Mesendoderm (in vitro differentiated cells): ENCODE measurements at regions not wholly inside any gene's neighbourhood (a gene's known extent, or its start where the extent isn't known, plus 50 kb on each side); places are given as distances from the start of the nearest gene placed in this dataset.
A peak's percentile ranks its signal among the peaks of the same experiment; 100 is the strongest.
"Not testable (repeated sequence)": the region's sequence is repeated elsewhere in the genome, so short reads cannot be mapped to it uniquely, and the experiment has no call there.

Experiments
- DNase-seq: peaks from one replicate; pipeline ENCODE4 v3.0.0; 2013
- H2AK5ac ChIP-seq: 2 replicates; pipeline ENCODE4 v1.6.1; 2013; ENCODE audit warnings: low read length, inconsistent platforms
- H2BK120ac ChIP-seq: 2 replicates; pipeline ENCODE4 v1.6.1; 2013; ENCODE audit warnings: low read depth, mild to moderate bottlenecking, low read length, moderate library complexity, mixed read lengths
- H2BK15ac ChIP-seq: replicated peaks from 2 replicates; pipeline ENCODE4 v1.6.1; 2013; ENCODE audit warnings: low read depth, mild to moderate bottlenecking, moderate library complexity
- H2BK5ac ChIP-seq: 2 replicates; pipeline ENCODE4 v1.6.1; 2013; ENCODE audit warnings: low read length, inconsistent platforms
- H3K18ac ChIP-seq: 2 replicates; pipeline ENCODE4 v1.6.1; 2013; ENCODE audit warnings: mild to moderate bottlenecking, low read length, mixed read lengths
- H3K23ac ChIP-seq: one replicate; pipeline ENCODE4 v1.6.1; 2013; ENCODE audit warnings: low read length
- H3K27ac ChIP-seq: 2 replicates; pipeline ENCODE4 v1.5.1; 2013; ENCODE audit warnings: low read depth, mild to moderate bottlenecking, inconsistent platforms, low read length, moderate library complexity
- H3K27me3 ChIP-seq: 2 replicates; pipeline ENCODE4 v1.6.1; 2013; ENCODE audit warnings: low read length, control low read depth, mild to moderate bottlenecking, inconsistent platforms; ENCODE audit not compliant: insufficient read depth, poor library complexity
- H3K36me3 ChIP-seq: 2 replicates; pipeline ENCODE4 v1.6.1; 2013; ENCODE audit warnings: low read length, inconsistent platforms; ENCODE audit not compliant: control insufficient read depth, insufficient read depth
- H3K4ac ChIP-seq: one replicate; pipeline ENCODE4 v1.6.1; 2013; ENCODE audit warnings: low read depth, mild to moderate bottlenecking, low read length, moderate library complexity
- H3K4me1 ChIP-seq: 2 replicates; pipeline ENCODE4 v1.6.1; 2013; ENCODE audit warnings: low read depth, low read length, inconsistent platforms; ENCODE audit not compliant: control insufficient read depth
- H3K4me2 ChIP-seq: 2 replicates; pipeline ENCODE4 v1.6.1; 2013; ENCODE audit warnings: low read length
- H3K4me3 ChIP-seq: 2 replicates; pipeline ENCODE4 v1.5.1; 2013; ENCODE audit warnings: mild to moderate bottlenecking, low read length
- H3K56ac ChIP-seq: one replicate; pipeline ENCODE4 v1.6.1; 2013; ENCODE audit warnings: low read length
- H3K79me1 ChIP-seq: 2 replicates; pipeline ENCODE4 v1.6.1; 2013; ENCODE audit warnings: low read length, inconsistent platforms
- H3K79me2 ChIP-seq: 2 replicates; pipeline ENCODE4 v1.6.1; 2013; ENCODE audit warnings: mild to moderate bottlenecking, low read length; ENCODE audit not compliant: control insufficient read depth, insufficient read depth
- H3K9ac ChIP-seq: 2 replicates; pipeline ENCODE4 v1.6.1; 2013; ENCODE audit warnings: low read length, inconsistent platforms
- H4K5ac ChIP-seq: one replicate; pipeline ENCODE4 v1.6.1; 2013; ENCODE audit warnings: low read length
- H4K8ac ChIP-seq: one replicate; pipeline ENCODE4 v1.6.1; 2013; ENCODE audit warnings: low read depth, mild to moderate bottlenecking, control low read depth, low read length, moderate library complexity
- WGBS: extraction: QIAGEN DNeasy Blood & Tissue Kit; methylation state at CpG from one replicate; pipeline ENCODE4 v1.1.7; 2013; ENCODE audit warnings: low lambda C conversion rate, missing lambda C conversion rate; ENCODE audit not compliant: insufficient coverage; ENCODE audit errors: extremely low coverage; 5-methylcytosine and 5-hydroxymethylcytosine counted together

- H3K79me2 ChIP-seq = no peaks in the 10 kb centered on the region
- no peak overlapping the region for H3K18ac ChIP-seq
- H2AK5ac ChIP-seq = no peak overlapping the region
- no CpG with 5 or more reads among the region's 1 CpG for WGBS
- H2BK5ac ChIP-seq = no peak overlapping the region
- H3K56ac ChIP-seq = no peak overlapping the region
- H3K27me3 ChIP-seq = no peaks in the 10 kb centered on the region
- H2BK15ac ChIP-seq = no peak overlapping the region
- H4K5ac ChIP-seq = no peak overlapping the region
- no peaks in the 10 kb centered on the region for H3K79me1 ChIP-seq
- H3K27ac ChIP-seq = no peak overlapping the region
- H3K4me1 ChIP-seq = no peaks in the 10 kb centered on the region
- H3K36me3 ChIP-seq = no peaks in the 10 kb centered on the region
- no peak overlapping the region for H3K23ac ChIP-seq
- no peak overlapping the region for H2BK120ac ChIP-seq
- H3K4me2 ChIP-seq = no peak overlapping the region
- H4K8ac ChIP-seq = no peak overlapping the region
- H3K9ac ChIP-seq = no peak overlapping the region
- no peak overlapping the region for H3K4ac ChIP-seq
- DNase-seq = no peak
- no peak overlapping the region for H3K4me3 ChIP-seq
Measured at GRCh38 chr5:16987776-16988175, 51.7 kb upstream of the MYO10 start.

- not testable (repeated sequence) for H4K5ac ChIP-seq, H2BK120ac ChIP-seq
- no CpG with 5 or more reads among the region's 43 CpGs for WGBS
Measured at GRCh38 chr5:16990817-16991520, 54.9 kb upstream of the MYO10 start.

GRCh38 chr5:16992006-16992405, 55.9 kb upstream of the MYO10 start:
- H3K23ac ChIP-seq = no peak overlapping the region
- DNase-seq = no peak
- no peak overlapping the region for H3K18ac ChIP-seq
- H4K8ac ChIP-seq = no peak overlapping the region
- no peaks in the 10 kb centered on the region for H3K79me2 ChIP-seq
- no peak overlapping the region for H2BK5ac ChIP-seq
- H3K36me3 ChIP-seq = no peaks in the 10 kb centered on the region
- H3K79me1 ChIP-seq = no peaks in the 10 kb centered on the region
- no peak overlapping the region for H3K4me2 ChIP-seq
- no peaks in the 10 kb centered on the region for H3K27me3 ChIP-seq
- H2AK5ac ChIP-seq = no peak overlapping the region
- no peak overlapping the region for H3K56ac ChIP-seq
- WGBS = no CpG with 5 or more reads among the region's 2 CpGs
- no peak overlapping the region for H2BK15ac ChIP-seq
- H4K5ac ChIP-seq = no peak overlapping the region
- H3K4me1 ChIP-seq = no peaks in the 10 kb centered on the region
- H2BK120ac ChIP-seq = no peak overlapping the region
- H3K27ac ChIP-seq = no peak overlapping the region
- no peak overlapping the region for H3K9ac ChIP-seq
- no peak overlapping the region for H3K4me3 ChIP-seq
- H3K4ac ChIP-seq = no peak overlapping the region

More at GRCh38 chr5:16990817-16991520, 54.9 kb upstream of the MYO10 start:
- not testable (repeated sequence) for DNase-seq, H3K4me1 ChIP-seq, H3K23ac ChIP-seq, H3K27me3 ChIP-seq, H3K79me1 ChIP-seq, H3K79me2 ChIP-seq, H3K4me3 ChIP-seq, H3K9ac ChIP-seq, H3K18ac ChIP-seq, H3K27ac ChIP-seq, H3K4ac ChIP-seq, H2BK15ac ChIP-seq, H3K4me2 ChIP-seq, H3K56ac ChIP-seq, H3K36me3 ChIP-seq, H4K8ac ChIP-seq, H2AK5ac ChIP-seq, H2BK5ac ChIP-seq

GRCh38 chr5:16992444-16992843, 56.4 kb upstream of the MYO10 start:
- H3K18ac ChIP-seq = no peak overlapping the region
- H3K23ac ChIP-seq = no peak overlapping the region
- H2AK5ac ChIP-seq = no peak overlapping the region
- no peaks in the 10 kb centered on the region for H3K79me1 ChIP-seq
- H3K4me3 ChIP-seq = no peak overlapping the region
- no peak overlapping the region for H3K9ac ChIP-seq
- no peaks in the 10 kb centered on the region for H3K27me3 ChIP-seq
- H2BK15ac ChIP-seq = no peak overlapping the region
- H4K5ac ChIP-seq = no peak overlapping the region
- H3K56ac ChIP-seq = no peak overlapping the region
- no peak overlapping the region for H2BK5ac ChIP-seq
- H3K4ac ChIP-seq = no peak overlapping the region
- DNase-seq = no peak
- no peak overlapping the region for H4K8ac ChIP-seq
- no peaks in the 10 kb centered on the region for H3K79me2 ChIP-seq
- no peak overlapping the region for H3K4me2 ChIP-seq
- no CpG with 5 or more reads among the region's 5 CpGs for WGBS
- H3K27ac ChIP-seq = no peak overlapping the region
- no peak overlapping the region for H2BK120ac ChIP-seq
- no peaks in the 10 kb centered on the region for H3K36me3 ChIP-seq
- H3K4me1 ChIP-seq = no peaks in the 10 kb centered on the region

GRCh38 chr5:16994565-16994964, 58.5 kb upstream of the MYO10 start:
- H3K79me1 ChIP-seq = no peaks in the 10 kb centered on the region
- peak; percentile 59 for DNase-seq

GRCh38 chr5:16995372-16995771, 59.3 kb upstream of the MYO10 start:
- no peaks in the 10 kb centered on the region for H3K4me1 ChIP-seq
- H3K27ac ChIP-seq = no peak overlapping the region
- no peaks in the 10 kb centered on the region for H3K36me3 ChIP-seq
- DNase-seq = no peak
- H3K79me1 ChIP-seq = no peaks in the 10 kb centered on the region
- H3K4me3 ChIP-seq = no peak overlapping the region
- no peak overlapping the region for H4K8ac ChIP-seq
- no peak overlapping the region for H4K5ac ChIP-seq
- no peak overlapping the region for H3K56ac ChIP-seq
- H3K4ac ChIP-seq = no peak overlapping the region
- no peak overlapping the region for H3K18ac ChIP-seq
- H2BK15ac ChIP-seq = no peak overlapping the region
- no peak overlapping the region for H2BK120ac ChIP-seq
- no peak overlapping the region for H2BK5ac ChIP-seq
- H3K79me2 ChIP-seq = no peaks in the 10 kb centered on the region
- H3K9ac ChIP-seq = no peak overlapping the region
- no peak overlapping the region for H3K4me2 ChIP-seq
- no CpG with 5 or more reads among the region's 4 CpGs for WGBS
- H3K23ac ChIP-seq = no peak overlapping the region
- H3K27me3 ChIP-seq = no peaks in the 10 kb centered on the region
- no peak overlapping the region for H2AK5ac ChIP-seq

More at GRCh38 chr5:16994565-16994964, 58.5 kb upstream of the MYO10 start:
- Histone ChIP-seq H2BK120ac (no peak overlapping the region), H4K8ac (no peak overlapping the region), H3K9ac (no peak overlapping the region), H3K27me3 (no peaks in the 10 kb centered on the region), H3K23ac (no peak overlapping the region), H2AK5ac (no peak overlapping the region), H3K56ac (no peak overlapping the region), H3K18ac (no peak overlapping the region), H3K36me3 (no peaks in the 10 kb centered on the region), H3K4me2 (no peak overlapping the region), H3K4ac (no peak overlapping the region), H2BK15ac (no peak overlapping the region), H3K4me1 (no peaks in the 10 kb centered on the region), H2BK5ac (no peak overlapping the region), H3K79me2 (no peaks in the 10 kb centered on the region), H3K4me3 (no peak overlapping the region), H3K27ac (no peak overlapping the region), H4K5ac (no peak overlapping the region)
- no CpG with 5 or more reads among the region's 3 CpGs for WGBS
